ENCODE measurements at regions not wholly inside any gene's neighbourhood (a gene's known extent, or its start where the extent isn't known, plus 50 kb on each side); places are given as distances from the start of the nearest gene placed in this dataset.

GRCh38 chr2:8524823-8525222 lies 157.0 kb upstream of the ID2 start:
- DNase-seq (ENCODE audit: low read depth) = no peak

- no peak for DNase-seq (ENCODE audit: low read depth)
These were observed 156.6 kb upstream of the ID2 start for GRCh38 chr2:8525236-8525581.

- DNase-seq (ENCODE audit: low read depth) = no peak
These were observed 156.1 kb upstream of the ID2 start for GRCh38 chr2:8525582-8526402.

- DNase-seq (ENCODE audit: low read depth) = no peak
These were observed 155.5 kb upstream of the ID2 start for GRCh38 chr2:8526403-8526696.

GRCh38 chr2:8527031-8527430 lies 154.8 kb upstream of the ID2 start:
- DNase-seq (ENCODE audit: low read depth) = no peak

GRCh38 chr2:8527676-8528075 lies 154.2 kb upstream of the ID2 start:
- DNase-seq (ENCODE audit: low read depth) = no peak

GRCh38 chr2:8528863-8529262 lies 153.0 kb upstream of the ID2 start:
- DNase-seq (ENCODE audit: low read depth) = no peak

- DNase-seq (ENCODE audit: low read depth) = no peak
These were observed 152.1 kb upstream of the ID2 start for GRCh38 chr2:8529706-8530277.

- no peak for DNase-seq (ENCODE audit: low read depth)
These were observed 150.4 kb upstream of the ID2 start for GRCh38 chr2:8531481-8531880.

- no peak for DNase-seq (ENCODE audit: low read depth)
These were observed 149.4 kb upstream of the ID2 start for GRCh38 chr2:8532438-8532837.

GRCh38 chr2:8533923-8534322 lies 147.9 kb upstream of the ID2 start:
- DNase-seq (ENCODE audit: low read depth) = no peak

- no peak for DNase-seq (ENCODE audit: low read depth)
These were observed 147.5 kb upstream of the ID2 start for GRCh38 chr2:8534386-8534728.

GRCh38 chr2:8534729-8535468 lies 147.0 kb upstream of the ID2 start:
- no peak for DNase-seq (ENCODE audit: low read depth)

GRCh38 chr2:8535469-8535795 lies 146.4 kb upstream of the ID2 start:
- DNase-seq (ENCODE audit: low read depth) = no peak

GRCh38 chr2:8535821-8536685 lies 145.8 kb upstream of the ID2 start:
- DNase-seq (ENCODE audit: low read depth) = no peak

- no peak for DNase-seq (ENCODE audit: low read depth)
These were observed 144.9 kb upstream of the ID2 start for GRCh38 chr2:8536686-8537561.

GRCh38 chr2:8537562-8538155 lies 144.2 kb upstream of the ID2 start:
- DNase-seq (ENCODE audit: low read depth) = no peak

GRCh38 chr2:8538531-8538930 lies 143.3 kb upstream of the ID2 start:
- DNase-seq (ENCODE audit: low read depth) = no peak

GRCh38 chr2:8538931-8539621 lies 142.8 kb upstream of the ID2 start:
- DNase-seq (ENCODE audit: low read depth) = no peak

GRCh38 chr2:8539743-8540551 lies 141.9 kb upstream of the ID2 start:
- DNase-seq (ENCODE audit: low read depth) = no peak

Measured in activated T-cell treated with anti-CD3 and anti-CD28 coated beads for 1 hour (primary cell).